Ovary (tissue), 3 donors: ENCODE measurements at regions not wholly inside any gene's neighbourhood (a gene's known extent, or its start where the extent isn't known, plus 50 kb on each side); places are given as distances from the start of the nearest gene placed in this dataset.

Experiments used
- CTCF ChIP-seq, 3 donors: fragments of 450-650 bp in 2 of 3; fragments of 200-600 bp in 1 of 3; IDR thresholded peaks; one replicate each; pipeline versions ENCODE4 v1.5.1 to v1.8.0; 2016 to 2022; ENCODE audit warnings: antibody characterized with exemption in 3 of 3, mild to moderate bottlenecking in 1 of 3
- POLR2A ChIP-seq: fragments of 450-650 bp; IDR thresholded peaks from one replicate; pipeline ENCODE4 v1.6.1; 2017; ENCODE audit warnings: antibody characterized with exemption, mild to moderate bottlenecking, moderate library complexity
- donor health status: DM: no; HTN: no; CAD: no.

- TF ChIP-seq CTCF (IDR thresholded peaks at IDR 0.05) (no peak), POLR2A (no peak)
These were observed 272.0 kb downstream of the BLID start for GRCh38 chr11:121844016-121844415.
